Body of pancreas (tissue), 4 donors: ENCODE measurements at regions not wholly inside any gene's neighbourhood (a gene's known extent, or its start where the extent isn't known, plus 50 kb on each side); places are given as distances from the start of the nearest gene placed in this dataset.

Source experiments
- CTCF ChIP-seq, 7 experiments: fragments of 450-650 bp in 4 of 7; fragments of 200-600 bp in 3 of 7; sonication (generic) in 3 of 7; IDR thresholded peaks; one replicate each; pipeline ENCODE4 v1.5.1; 2016 to 2019; ENCODE audit warnings: antibody characterized with exemption in 7 of 7
- POLR2A ChIP-seq, 3 donors: fragments of 450-650 bp; IDR thresholded peaks; one replicate each; pipeline ENCODE4 v1.6.1; 2016; ENCODE audit warnings: antibody characterized with exemption in 3 of 3, mild to moderate bottlenecking in 2 of 3

DNA sequence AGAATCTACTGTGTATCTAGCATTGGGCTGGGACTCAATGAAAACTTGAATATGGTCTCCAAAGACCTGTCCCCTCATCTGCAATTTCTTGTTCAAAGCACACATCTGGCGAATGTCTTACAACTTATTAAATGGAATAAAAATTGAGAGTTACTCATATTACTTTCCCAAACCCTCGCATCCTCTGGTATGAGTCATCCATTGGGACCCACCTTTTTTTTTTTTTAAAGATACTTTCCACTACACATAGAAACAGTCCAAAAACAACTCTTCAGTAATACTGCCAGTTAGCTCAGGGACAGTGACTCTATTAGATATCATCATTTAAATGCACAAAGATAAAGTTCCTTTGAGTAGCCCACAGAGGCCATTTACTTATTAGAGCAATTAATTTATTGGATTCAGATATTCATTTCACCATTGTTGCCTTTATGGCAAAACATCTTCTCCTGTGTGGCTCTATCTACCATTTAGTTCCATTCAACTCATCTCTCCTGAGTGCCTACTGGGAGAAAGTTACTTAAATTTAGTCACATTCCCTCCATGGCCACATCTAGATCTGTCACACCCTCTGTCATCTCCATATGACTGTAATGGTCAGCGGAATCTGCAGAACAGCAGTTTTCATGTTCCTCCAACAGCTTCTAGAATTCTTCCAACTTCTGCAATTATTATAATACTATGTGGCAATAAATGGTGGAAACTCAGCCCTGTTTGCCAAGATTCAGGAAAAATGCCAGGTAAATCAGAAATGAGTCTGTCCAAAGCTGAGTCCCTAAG, 77.9 kb upstream of the ARHGEF3 start:
- TF ChIP-seq CTCF (IDR thresholded peaks at IDR 0.05) (no peak), POLR2A (IDR thresholded peaks at IDR 0.05) (no peak)
